ENCODE measurements at regions not wholly inside any gene's neighbourhood (a gene's known extent, or its start where the extent isn't known, plus 50 kb on each side); places are given as distances from the start of the nearest gene placed in this dataset.
"Not testable (repeated sequence)": the region's sequence is repeated elsewhere in the genome, so short reads cannot be mapped to it uniquely, and the experiment has no call there.

GRCh38 chr11:94238774-94239173, 65.6 kb upstream of the IZUMO1R start:
- not testable (repeated sequence) for TF ChIP-seq CTCF, POLR2AphosphoS5, POLR2A, EP300 (IDR thresholded peaks at IDR 0.05)

Data from stomach (tissue), 4 donors.